Esophagus muscularis mucosa (tissue), 4 donors: ENCODE measurements at regions not wholly inside any gene's neighbourhood (a gene's known extent, or its start where the extent isn't known, plus 50 kb on each side); places are given as distances from the start of the nearest gene placed in this dataset.

ENCODE experiments used
- EP300 ChIP-seq: sonication (generic); formaldehyde crosslinking; IDR thresholded peaks from one replicate; pipeline ENCODE4 v1.6.1; 2017; ENCODE audit warnings: antibody characterized with exemption
- POLR2A ChIP-seq: fragments of 450-650 bp; IDR thresholded peaks from one replicate; pipeline ENCODE4 v1.6.1; 2017; ENCODE audit warnings: antibody characterized with exemption, moderate library complexity, mild to moderate bottlenecking, low read depth
- TF ChIP-seq, protein P1 (sequence below), 3 experiments: fragments of 200-600 bp in 2 of 3; fragments of 450-650 bp in 1 of 3; sonication (generic) in 2 of 3; IDR thresholded peaks; one replicate each; pipeline ENCODE4 v1.5.1; 2017 to 2019; ENCODE audit warnings: antibody characterized with exemption in 3 of 3, mild to moderate bottlenecking in 2 of 3, moderate library complexity in 1 of 3

DNA sequence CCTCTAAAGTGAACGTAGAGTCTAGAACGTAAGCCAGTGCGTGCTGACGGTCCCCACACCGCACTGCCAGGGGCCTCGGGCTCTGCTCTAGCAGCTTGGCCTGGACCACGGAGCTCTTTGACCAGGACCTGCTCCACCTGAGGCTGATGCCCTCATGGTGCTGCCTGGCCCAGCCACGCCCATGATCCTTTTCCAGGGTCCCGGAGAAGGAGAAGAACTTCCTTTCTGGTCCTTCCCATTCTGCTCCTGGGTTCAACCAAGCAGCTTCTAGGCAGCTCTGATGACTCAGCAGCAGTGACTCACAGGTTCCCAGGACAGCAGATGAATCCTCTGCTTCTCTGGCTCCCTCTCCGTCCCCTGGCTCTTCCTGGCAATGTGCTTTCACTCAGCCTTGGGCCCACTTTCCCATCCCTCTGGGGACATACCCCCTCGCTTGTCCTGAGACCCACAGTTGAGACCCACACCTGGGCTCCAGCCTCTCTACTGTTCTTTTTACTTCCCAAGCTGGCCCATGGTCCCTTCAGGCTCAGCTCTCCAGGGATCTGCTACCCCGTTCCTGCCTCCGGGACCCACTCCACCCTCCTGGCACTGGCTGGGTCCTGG, 246.3 kb upstream of the RAB4A start:
- TF ChIP-seq, protein P1, sequence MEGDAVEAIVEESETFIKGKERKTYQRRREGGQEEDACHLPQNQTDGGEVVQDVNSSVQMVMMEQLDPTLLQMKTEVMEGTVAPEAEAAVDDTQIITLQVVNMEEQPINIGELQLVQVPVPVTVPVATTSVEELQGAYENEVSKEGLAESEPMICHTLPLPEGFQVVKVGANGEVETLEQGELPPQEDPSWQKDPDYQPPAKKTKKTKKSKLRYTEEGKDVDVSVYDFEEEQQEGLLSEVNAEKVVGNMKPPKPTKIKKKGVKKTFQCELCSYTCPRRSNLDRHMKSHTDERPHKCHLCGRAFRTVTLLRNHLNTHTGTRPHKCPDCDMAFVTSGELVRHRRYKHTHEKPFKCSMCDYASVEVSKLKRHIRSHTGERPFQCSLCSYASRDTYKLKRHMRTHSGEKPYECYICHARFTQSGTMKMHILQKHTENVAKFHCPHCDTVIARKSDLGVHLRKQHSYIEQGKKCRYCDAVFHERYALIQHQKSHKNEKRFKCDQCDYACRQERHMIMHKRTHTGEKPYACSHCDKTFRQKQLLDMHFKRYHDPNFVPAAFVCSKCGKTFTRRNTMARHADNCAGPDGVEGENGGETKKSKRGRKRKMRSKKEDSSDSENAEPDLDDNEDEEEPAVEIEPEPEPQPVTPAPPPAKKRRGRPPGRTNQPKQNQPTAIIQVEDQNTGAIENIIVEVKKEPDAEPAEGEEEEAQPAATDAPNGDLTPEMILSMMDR (IDR thresholded peaks at IDR 0.05), result no peak
- no peak for TF ChIP-seq POLR2A
- TF ChIP-seq EP300, result no peak
